Type B pancreatic cell (in vitro differentiated cells): ENCODE measurements at regions not wholly inside any gene's neighbourhood (a gene's known extent, or its start where the extent isn't known, plus 50 kb on each side); places are given as distances from the start of the nearest gene placed in this dataset.
"Not testable (repeated sequence)": the region's sequence is repeated elsewhere in the genome, so short reads cannot be mapped to it uniquely, and the experiment has no call there.

Experiments used
- DNase-seq: peaks from one replicate; pipeline ENCODE4 v3.0.0; 2021; ENCODE audit warnings: mixed read lengths; ENCODE audit not compliant: unreplicated experiment; ENCODE audit errors: extremely low spot score
- H3K27ac Mint-ChIP-seq: 2 replicates; pipeline ENCODE4 v1.8.0; 2021; ENCODE audit warnings: mild to moderate bottlenecking, mixed read lengths
- H3K27me3 Mint-ChIP-seq: 2 replicates; pipeline ENCODE4 v1.8.0; 2021; ENCODE audit warnings: mixed read lengths
- H3K36me3 Mint-ChIP-seq: 2 replicates; pipeline ENCODE4 v1.8.0; 2021; ENCODE audit warnings: mixed read lengths
- H3K4me1 Mint-ChIP-seq: one replicate; pipeline ENCODE4 v1.8.0; 2021; ENCODE audit warnings: mixed read lengths; ENCODE audit not compliant: unreplicated experiment
- H3K4me3 Mint-ChIP-seq: 2 replicates; pipeline ENCODE4 v1.8.0; 2021; ENCODE audit warnings: mild to moderate bottlenecking, mixed read lengths
- H3K9me3 Mint-ChIP-seq: 2 replicates; pipeline ENCODE4 v1.8.0; 2021; ENCODE audit warnings: mixed read lengths
- CTCF ChIP-seq: fragments of 200-600 bp; sonication (generic); conservative IDR thresholded peaks from 2 replicates; pipeline ENCODE4 v1.5.0; 2021; ENCODE audit warnings: antibody characterized with exemption, mild to moderate bottlenecking

GRCh38 chr2:107747199-107747963 lies 79.3 kb upstream of the RGPD4 start:
- not testable (repeated sequence) for DNase-seq, H3K36me3 Mint-ChIP-seq, H3K4me1 Mint-ChIP-seq, H3K27ac Mint-ChIP-seq, H3K9me3 Mint-ChIP-seq, H3K4me3 Mint-ChIP-seq
- H3K27me3 Mint-ChIP-seq: peaks cover 20% of the 10 kb centered on the region

- peaks cover 5% of the 10 kb centered on the region for H3K36me3 Mint-ChIP-seq
- no peak overlapping the region for H3K4me3 Mint-ChIP-seq
- peaks cover 26% of the 10 kb centered on the region for H3K27me3 Mint-ChIP-seq
- H3K4me1 Mint-ChIP-seq: no peaks in the 10 kb centered on the region
- no peak for DNase-seq
- H3K9me3 Mint-ChIP-seq: peaks cover 4% of the 10 kb centered on the region
- no peak overlapping the region for H3K27ac Mint-ChIP-seq
- no peak for TF ChIP-seq CTCF
Observed at GRCh38 chr2:107747964-107748583, 78.6 kb upstream of the RGPD4 start.

GRCh38 chr2:107751936-107752335 lies 74.8 kb upstream of the RGPD4 start:
- Mint-ChIP-seq H3K9me3 (peaks cover 4% of the 10 kb centered on the region), H3K4me3 (no peak overlapping the region), H3K27ac (no peak overlapping the region), H3K36me3 (peaks cover 5% of the 10 kb centered on the region), H3K4me1 (no peaks in the 10 kb centered on the region), H3K27me3 (peaks cover 30% of the 10 kb centered on the region)
- DNase-seq: no peak
- no peak for TF ChIP-seq CTCF

- H3K36me3 Mint-ChIP-seq, H3K4me1 Mint-ChIP-seq, H3K27ac Mint-ChIP-seq, H3K4me3 Mint-ChIP-seq, H3K9me3 Mint-ChIP-seq, DNase-seq: not testable (repeated sequence)
- peaks cover 34% of the 10 kb centered on the region for H3K27me3 Mint-ChIP-seq
Observed at GRCh38 chr2:107753806-107754205, 72.9 kb upstream of the RGPD4 start.

GRCh38 chr2:107757223-107757622 lies 69.5 kb upstream of the RGPD4 start:
- Mint-ChIP-seq H3K27ac (no peak overlapping the region), H3K4me3 (no peak overlapping the region), H3K4me1 (no peaks in the 10 kb centered on the region), H3K9me3 (peaks cover 5% of the 10 kb centered on the region), H3K27me3 (peaks cover 29% of the 10 kb centered on the region), H3K36me3 (peaks cover 4% of the 10 kb centered on the region)
- no peak for TF ChIP-seq CTCF
- no peak for DNase-seq

GRCh38 chr2:107760620-107761364 lies 65.9 kb upstream of the RGPD4 start:
- Mint-ChIP-seq H3K4me1 (no peaks in the 10 kb centered on the region), H3K27me3 (peaks cover 26% of the 10 kb centered on the region), H3K9me3 (peaks cover 5% of the 10 kb centered on the region), H3K27ac (no peak overlapping the region), H3K36me3 (peaks cover 4% of the 10 kb centered on the region), H3K4me3 (no peak overlapping the region)
- TF ChIP-seq CTCF: no peak
- DNase-seq: no peak
